IMR-90 (cell line): ENCODE measurements at regions not wholly inside any gene's neighbourhood (a gene's known extent, or its start where the extent isn't known, plus 50 kb on each side); places are given as distances from the start of the nearest gene placed in this dataset.

ENCODE experiments used
- ATAC-seq: fragments of 200-7000 bp; cut with Tn5 transposase; 2 replicates; pipeline ENCODE4 v1.9.1; 2020; ENCODE audit warnings: low read depth, mild to moderate bottlenecking, moderate library complexity
- BruUV-seq: library from RNA; stranded (reverse); fragments of 400-500 nt; replicated peaks from 2 replicates; lab custom pipeline; 2021; lab: Mats Ljungman, UMichigan
- CTCF ChIA-PET: fragments of 300-600 bp; formaldehyde crosslinking; extraction: SDS; loops from one replicate; lab custom pipeline; 2021; ENCODE audit warnings: antibody characterized with exemption; lab: Yijun Ruan, JAX
- POLR2A ChIA-PET: fragments of 300-600 bp; sonication (Branson Sonifier 250); formaldehyde crosslinking; loops from one replicate; lab custom pipeline; 2022; ENCODE audit warnings: antibody characterized with exemption; ENCODE audit not compliant: unreplicated experiment; lab: Charles Lee
- DNase-seq: peaks from one replicate; pipeline ENCODE4 v3.0.0; 2013
- H2AFZ ChIP-seq: replicated peaks from 2 replicates; pipeline ENCODE3; 2013; ENCODE audit warnings: low read length, mild to moderate bottlenecking; ENCODE audit not compliant: poor library complexity
- H2AK5ac ChIP-seq: 2 replicates; pipeline ENCODE4 v1.6.1; 2013; ENCODE audit warnings: low read depth, low read length, inconsistent platforms
- H2AK9ac ChIP-seq: replicated peaks from 2 replicates; pipeline ENCODE3; 2013; ENCODE audit warnings: mild to moderate bottlenecking, low read depth, low read length, moderate library complexity; ENCODE audit not compliant: poor library complexity
- H2BK120ac ChIP-seq: 2 replicates; pipeline ENCODE4 v1.6.1; 2013; ENCODE audit warnings: low read depth, low read length, inconsistent platforms
- H2BK15ac ChIP-seq: 3 replicates; pipeline ENCODE4 v1.6.1; 2013; ENCODE audit warnings: low read depth, low read length, inconsistent platforms
- H2BK20ac ChIP-seq: 2 replicates; pipeline ENCODE4 v1.6.1; 2013; ENCODE audit warnings: low read depth, mild to moderate bottlenecking, inconsistent platforms, low read length, moderate library complexity
- H2BK5ac ChIP-seq: 2 replicates; pipeline ENCODE4 v1.6.1; 2013; ENCODE audit warnings: mild to moderate bottlenecking, low read depth, low read length, inconsistent platforms; ENCODE audit not compliant: poor library complexity, severe bottlenecking
- H3K14ac ChIP-seq: replicated peaks from 2 replicates; pipeline ENCODE4 v1.6.1; 2013; ENCODE audit warnings: low read depth, low read length, inconsistent platforms
- H3K18ac ChIP-seq: 2 replicates; pipeline ENCODE4 v1.6.1; 2013; ENCODE audit warnings: low read depth, low read length, control low read depth
- H3K23ac ChIP-seq: 2 replicates; pipeline ENCODE4 v1.6.1; 2013; ENCODE audit warnings: low read depth, low read length, inconsistent platforms
- H3K27ac ChIP-seq: 2 replicates; pipeline ENCODE4 v1.5.1; 2013; ENCODE audit warnings: mild to moderate bottlenecking, control low read depth, low read length; ENCODE audit not compliant: insufficient read depth
- H3K27me3 ChIP-seq: 2 replicates; pipeline ENCODE4 v1.6.1; 2013; ENCODE audit warnings: low read length; ENCODE audit not compliant: control insufficient read depth, insufficient read depth
- H3K36me3 ChIP-seq: 2 replicates; pipeline ENCODE4 v1.6.1; 2013; ENCODE audit warnings: low read length, mixed read lengths; ENCODE audit not compliant: control insufficient read depth, insufficient read depth
- H3K4ac ChIP-seq: 2 replicates; pipeline ENCODE4 v1.6.1; 2013; ENCODE audit warnings: low read depth, low read length, inconsistent platforms
- H3K4me1 ChIP-seq: 2 replicates; pipeline ENCODE4 v1.6.1; 2013; ENCODE audit warnings: low read length, mixed read lengths; ENCODE audit not compliant: control insufficient read depth, insufficient read depth
- H3K4me2 ChIP-seq: 2 replicates; pipeline ENCODE4 v1.6.1; 2013; ENCODE audit warnings: low read depth, mild to moderate bottlenecking, control low read depth, low read length, moderate library complexity
- H3K4me3 ChIP-seq: 2 replicates; pipeline ENCODE4 v1.5.1; 2013; ENCODE audit warnings: low read depth, mild to moderate bottlenecking, control low read depth, low read length, moderate library complexity; ENCODE audit not compliant: insufficient read depth
- H3K56ac ChIP-seq: 2 replicates; pipeline ENCODE4 v1.6.1; 2013; ENCODE audit warnings: low read length, inconsistent platforms; ENCODE audit not compliant: insufficient read depth; ENCODE audit errors: extremely low read depth
- H3K79me1 ChIP-seq, 2 experiments: 2 replicates each; pipeline ENCODE4 v1.6.1; 2013; ENCODE audit warnings: low read length in 2 of 2, inconsistent platforms in 1 of 2, low read depth in 1 of 2
- H3K9ac ChIP-seq: 2 replicates; pipeline ENCODE4 v1.6.1; 2013; ENCODE audit warnings: low read depth, low read length, control low read depth
- H3K9me1 ChIP-seq: 2 replicates; pipeline ENCODE4 v1.6.1; 2013; ENCODE audit warnings: low read length, inconsistent platforms; ENCODE audit not compliant: insufficient read depth
- H3K9me3 ChIP-seq: 2 replicates; pipeline ENCODE4 v1.6.1; 2013; ENCODE audit warnings: low read length; ENCODE audit not compliant: control insufficient read depth, insufficient read depth
- H4K20me1 ChIP-seq: 2 replicates; pipeline ENCODE4 v1.6.1; 2013; ENCODE audit warnings: low read length, inconsistent platforms; ENCODE audit not compliant: insufficient read depth
- H4K5ac ChIP-seq: 2 replicates; pipeline ENCODE4 v1.6.1; 2013; ENCODE audit warnings: mild to moderate bottlenecking, low read depth, low read length, control low read depth
- H4K8ac ChIP-seq, 2 experiments: 2 replicates each; pipeline ENCODE4 v1.6.1; 2013; ENCODE audit warnings: low read depth in 2 of 2, low read length in 2 of 2, control low read depth in 1 of 2, inconsistent platforms in 1 of 2
- H4K91ac ChIP-seq: 2 replicates; pipeline ENCODE4 v1.6.1; 2013; ENCODE audit warnings: low read depth, low read length, inconsistent platforms; ENCODE audit not compliant: insufficient read depth
- BHLHE40 ChIP-seq: fragments of 150-350 bp; IDR thresholded peaks from 2 replicates; pipeline ENCODE4 v1.6.1; 2016; ENCODE audit warnings: mild to moderate bottlenecking, low read depth, low read length
- CEBPB ChIP-seq: IDR thresholded peaks from 2 replicates; pipeline ENCODE4 v1.6.1; 2012; ENCODE audit warnings: low read depth, low read length, improper control_type of control experiment
- CHD1 ChIP-seq: IDR thresholded peaks from 2 replicates; pipeline ENCODE4 v1.6.1; 2012; ENCODE audit warnings: low read depth, low read length, improper control_type of control experiment
- CTCF ChIP-seq: conservative IDR thresholded peaks from 2 replicates; pipeline ENCODE4 v1.5.1; 2012; ENCODE audit warnings: mild to moderate bottlenecking, low read depth, low read length, improper control_type of control experiment
- ELK1 ChIP-seq: fragments of 150-350 bp; IDR thresholded peaks from 2 replicates; pipeline ENCODE4 v1.6.1; 2016; ENCODE audit warnings: low read depth, mild to moderate bottlenecking, low read length, moderate library complexity, borderline replicate concordance
- FOS ChIP-seq: fragments of 150-350 bp; IDR thresholded peaks from 2 replicates; pipeline ENCODE4 v1.6.1; 2016; ENCODE audit warnings: low read depth, low read length
- MAZ ChIP-seq: IDR thresholded peaks from 2 replicates; pipeline ENCODE4 v1.6.1; 2012; ENCODE audit warnings: low read depth, mild to moderate bottlenecking, low read length, improper control_type of control experiment, moderate library complexity, borderline replicate concordance
- MXI1 ChIP-seq: IDR thresholded peaks from 2 replicates; pipeline ENCODE4 v1.6.1; 2012; ENCODE audit warnings: low read depth, mild to moderate bottlenecking, low read length, moderate library complexity, borderline replicate concordance
- NFE2L2 ChIP-seq: fragments of 150-350 bp; IDR thresholded peaks from 2 replicates; pipeline ENCODE4 v1.6.1; 2016; ENCODE audit warnings: low read depth, mild to moderate bottlenecking, low read length
- POLR2A ChIP-seq: IDR thresholded peaks from 2 replicates; pipeline ENCODE4 v1.6.1; 2012; ENCODE audit warnings: mild to moderate bottlenecking, low read depth, low read length
- RAD21 ChIP-seq: IDR thresholded peaks from 2 replicates; pipeline ENCODE4 v1.6.1; 2012; ENCODE audit warnings: low read length, improper control_type of control experiment
- RCOR1 ChIP-seq: IDR thresholded peaks from 2 replicates; pipeline ENCODE4 v1.6.1; 2012; ENCODE audit warnings: mild to moderate bottlenecking, low read length, improper control_type of control experiment; ENCODE audit not compliant: insufficient replicate concordance
- RFX5 ChIP-seq: IDR thresholded peaks from 2 replicates; pipeline ENCODE4 v1.8.0; 2012; ENCODE audit warnings: low read depth, mild to moderate bottlenecking, low read length, moderate library complexity
- SMC3 ChIP-seq: fragments of 150-350 bp; IDR thresholded peaks from 2 replicates; pipeline ENCODE4 v1.6.1; 2016; ENCODE audit warnings: low read depth, mild to moderate bottlenecking, antibody characterized with exemption, low read length, moderate library complexity
- WGBS, 2 experiments: methylation state at CpG; one replicate each; pipeline versions ENCODE4 v1.1.5 to v1.1.7; 2013; ENCODE audit warnings: missing lambda C conversion rate in 2 of 2; ENCODE audit not compliant: insufficient read length in 1 of 2; ENCODE audit errors: extremely low coverage in 2 of 2; 5-methylcytosine and 5-hydroxymethylcytosine counted together
- dilution Hi-C: fragments of 300-500 bp; cut with HindIII; formaldehyde crosslinking; loops from one replicate; pipeline ENCODE4 v1.14.3; 2018; ENCODE audit warnings: low sequenced_read_pairs; ENCODE audit not compliant: unreplicated experiment
- in situ Hi-C: fragments of 300-500 bp; cut with MboI; formaldehyde crosslinking; loops from 3 replicates; pipeline ENCODE4 v1.14.3; 2019; ENCODE audit warnings: low sequenced_read_pairs, inconsistent platforms, mixed read lengths
- intact Hi-C: fragments of 100-400 bp; cut with micrococcal nuclease; formaldehyde crosslinking; loops from 2 replicates; pipeline ENCODE4 v1.10.0; 2022
- TF ChIP-seq, protein P1 (sequence below): fragments of 150-350 bp; IDR thresholded peaks from 2 replicates; pipeline ENCODE4 v1.6.1; 2017; ENCODE audit warnings: mild to moderate bottlenecking, antibody characterized with exemption, low read length, low read depth

GRCh38 chr10:117432866-117433265 lies 57.6 kb upstream of the PDZD8 start:
- H3K9me1 ChIP-seq: no peaks in the 10 kb centered on the region
- DNase-seq: no peak
- no peak overlapping the region for H2AK9ac ChIP-seq
- H2AFZ ChIP-seq: no peak overlapping the region
- in situ Hi-C loops (no loop called here), dilution Hi-C loops (no loop called here), intact Hi-C loops (no loop called here)
- no peaks in the 10 kb centered on the region for H4K20me1 ChIP-seq
- no peaks in the 10 kb centered on the region for H3K4me1 ChIP-seq
- no peaks in the 10 kb centered on the region for H3K36me3 ChIP-seq
- no peak overlapping the region for H3K4me2 ChIP-seq
- BruUV-seq: no TSS peak
- H3K79me1 ChIP-seq: no peaks in the 10 kb centered on the region
- no peak overlapping the region for H3K18ac ChIP-seq
- no peak overlapping the region for H3K56ac ChIP-seq
- TF ChIP-seq RFX5: no peak
- TF ChIP-seq, protein P1, sequence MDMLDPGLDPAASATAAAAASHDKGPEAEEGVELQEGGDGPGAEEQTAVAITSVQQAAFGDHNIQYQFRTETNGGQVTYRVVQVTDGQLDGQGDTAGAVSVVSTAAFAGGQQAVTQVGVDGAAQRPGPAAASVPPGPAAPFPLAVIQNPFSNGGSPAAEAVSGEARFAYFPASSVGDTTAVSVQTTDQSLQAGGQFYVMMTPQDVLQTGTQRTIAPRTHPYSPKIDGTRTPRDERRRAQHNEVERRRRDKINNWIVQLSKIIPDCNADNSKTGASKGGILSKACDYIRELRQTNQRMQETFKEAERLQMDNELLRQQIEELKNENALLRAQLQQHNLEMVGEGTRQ: no peak
- no peak for TF ChIP-seq NFE2L2
- no peak for TF ChIP-seq MXI1
- no peak for TF ChIP-seq POLR2A
- TF ChIP-seq ELK1: no peak
- TF ChIP-seq MAZ: no peak
- no peak for TF ChIP-seq FOS
- no peak for TF ChIP-seq RAD21
- TF ChIP-seq SMC3: no peak
- no peak for TF ChIP-seq CTCF
- no peak for TF ChIP-seq CHD1
- no peak for TF ChIP-seq CEBPB
- no peak for TF ChIP-seq BHLHE40
- no peak for TF ChIP-seq RCOR1
- 30% methylated on average over 2 of the region's 4 CpGs; no CpG with 5 or more reads in 1 of the 2 experiments for WGBS, 2 experiments
- H2BK20ac ChIP-seq: no peak overlapping the region
- no peak overlapping the region for H4K5ac ChIP-seq
- H3K9ac ChIP-seq: no peak overlapping the region
- H3K23ac ChIP-seq: no peak overlapping the region
- no peak overlapping the region for H3K4ac ChIP-seq
- no peak overlapping the region for H3K14ac ChIP-seq
- H2AK5ac ChIP-seq: no peak overlapping the region
- no peaks in the 10 kb centered on the region for H3K9me3 ChIP-seq
- H4K91ac ChIP-seq: no peak overlapping the region
- ChIA-PET CTCF (interaction anchor here (2.0 kb wide), 1 partner anchor 19 kb away, joined by 4 read pairs; no protein-coding TSS in a partner anchor), POLR2A (no interaction called here)
- H3K27ac ChIP-seq: no peak overlapping the region
- H3K4me3 ChIP-seq: no peak overlapping the region
- no peaks in the 10 kb centered on the region for H3K27me3 ChIP-seq
- no peak overlapping the region for H2BK5ac ChIP-seq
- H4K8ac ChIP-seq: no peak overlapping the region
- H2BK120ac ChIP-seq: no peak overlapping the region
- no peak for ATAC-seq
- H2BK15ac ChIP-seq: no peak overlapping the region
